ENCODE measurements at regions not wholly inside any gene's neighbourhood (a gene's known extent, or its start where the extent isn't known, plus 50 kb on each side); places are given as distances from the start of the nearest gene placed in this dataset.
"Not testable (repeated sequence)": the region's sequence is repeated elsewhere in the genome, so short reads cannot be mapped to it uniquely, and the experiment has no call there.

GRCh38 chr1:229862017-229862774, 204.8 kb upstream of the GALNT2 start:
- H3K36me3 Mint-ChIP-seq (ENCODE audit: low read depth, unreplicated experiment): no peaks in the 10 kb centered on the region
- H3K27ac Mint-ChIP-seq (ENCODE audit: unreplicated experiment): no peak overlapping the region
- TF ChIP-seq, protein P1, sequence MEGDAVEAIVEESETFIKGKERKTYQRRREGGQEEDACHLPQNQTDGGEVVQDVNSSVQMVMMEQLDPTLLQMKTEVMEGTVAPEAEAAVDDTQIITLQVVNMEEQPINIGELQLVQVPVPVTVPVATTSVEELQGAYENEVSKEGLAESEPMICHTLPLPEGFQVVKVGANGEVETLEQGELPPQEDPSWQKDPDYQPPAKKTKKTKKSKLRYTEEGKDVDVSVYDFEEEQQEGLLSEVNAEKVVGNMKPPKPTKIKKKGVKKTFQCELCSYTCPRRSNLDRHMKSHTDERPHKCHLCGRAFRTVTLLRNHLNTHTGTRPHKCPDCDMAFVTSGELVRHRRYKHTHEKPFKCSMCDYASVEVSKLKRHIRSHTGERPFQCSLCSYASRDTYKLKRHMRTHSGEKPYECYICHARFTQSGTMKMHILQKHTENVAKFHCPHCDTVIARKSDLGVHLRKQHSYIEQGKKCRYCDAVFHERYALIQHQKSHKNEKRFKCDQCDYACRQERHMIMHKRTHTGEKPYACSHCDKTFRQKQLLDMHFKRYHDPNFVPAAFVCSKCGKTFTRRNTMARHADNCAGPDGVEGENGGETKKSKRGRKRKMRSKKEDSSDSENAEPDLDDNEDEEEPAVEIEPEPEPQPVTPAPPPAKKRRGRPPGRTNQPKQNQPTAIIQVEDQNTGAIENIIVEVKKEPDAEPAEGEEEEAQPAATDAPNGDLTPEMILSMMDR (IDR thresholded peaks at IDR 0.05; ENCODE audit: unreplicated experiment): no peak
- no peaks in the 10 kb centered on the region for H3K9me3 Mint-ChIP-seq (ENCODE audit: unreplicated experiment)
- H3K27me3 Mint-ChIP-seq (ENCODE audit: unreplicated experiment): peaks cover 6% of the 10 kb centered on the region
- H3K4me1 Mint-ChIP-seq (ENCODE audit: unreplicated experiment): no peaks in the 10 kb centered on the region
- H3K4me3 Mint-ChIP-seq (ENCODE audit: unreplicated experiment): no peak overlapping the region
- DNase-seq (ENCODE audit: low spot score): no peak

GRCh38 chr1:229863651-229864545, 203.1 kb upstream of the GALNT2 start:
- Mint-ChIP-seq H3K27ac (ENCODE audit: unreplicated experiment) (no peak overlapping the region), H3K4me1 (ENCODE audit: unreplicated experiment) (no peaks in the 10 kb centered on the region), H3K9me3 (ENCODE audit: unreplicated experiment) (no peaks in the 10 kb centered on the region), H3K4me3 (ENCODE audit: unreplicated experiment) (no peak overlapping the region), H3K36me3 (ENCODE audit: low read depth, unreplicated experiment) (no peaks in the 10 kb centered on the region), H3K27me3 (ENCODE audit: unreplicated experiment) (peaks cover 6% of the 10 kb centered on the region)
- TF ChIP-seq, protein P1 (IDR thresholded peaks at IDR 0.05; ENCODE audit: unreplicated experiment): no peak
- DNase-seq (ENCODE audit: low spot score): no peak

GRCh38 chr1:229864686-229865230, 202.3 kb upstream of the GALNT2 start:
- TF ChIP-seq, protein P1 (IDR thresholded peaks at IDR 0.05; ENCODE audit: unreplicated experiment): no peak
- H3K36me3 Mint-ChIP-seq (ENCODE audit: low read depth, unreplicated experiment): no peaks in the 10 kb centered on the region
- DNase-seq (ENCODE audit: low spot score): no peak
- no peak overlapping the region for H3K27ac Mint-ChIP-seq (ENCODE audit: unreplicated experiment)
- H3K9me3 Mint-ChIP-seq (ENCODE audit: unreplicated experiment): no peaks in the 10 kb centered on the region
- no peak overlapping the region for H3K4me3 Mint-ChIP-seq (ENCODE audit: unreplicated experiment)
- H3K4me1 Mint-ChIP-seq (ENCODE audit: unreplicated experiment): no peaks in the 10 kb centered on the region
- peaks cover 6% of the 10 kb centered on the region for H3K27me3 Mint-ChIP-seq (ENCODE audit: unreplicated experiment)

GRCh38 chr1:229865321-229865720, 201.7 kb upstream of the GALNT2 start:
- H3K36me3 Mint-ChIP-seq (ENCODE audit: low read depth, unreplicated experiment); H3K4me3 Mint-ChIP-seq (ENCODE audit: unreplicated experiment); H3K4me1 Mint-ChIP-seq (ENCODE audit: unreplicated experiment); H3K9me3 Mint-ChIP-seq (ENCODE audit: unreplicated experiment); H3K27ac Mint-ChIP-seq (ENCODE audit: unreplicated experiment); H3K27me3 Mint-ChIP-seq (ENCODE audit: unreplicated experiment); DNase-seq (ENCODE audit: low spot score): not testable (repeated sequence)

DNA sequence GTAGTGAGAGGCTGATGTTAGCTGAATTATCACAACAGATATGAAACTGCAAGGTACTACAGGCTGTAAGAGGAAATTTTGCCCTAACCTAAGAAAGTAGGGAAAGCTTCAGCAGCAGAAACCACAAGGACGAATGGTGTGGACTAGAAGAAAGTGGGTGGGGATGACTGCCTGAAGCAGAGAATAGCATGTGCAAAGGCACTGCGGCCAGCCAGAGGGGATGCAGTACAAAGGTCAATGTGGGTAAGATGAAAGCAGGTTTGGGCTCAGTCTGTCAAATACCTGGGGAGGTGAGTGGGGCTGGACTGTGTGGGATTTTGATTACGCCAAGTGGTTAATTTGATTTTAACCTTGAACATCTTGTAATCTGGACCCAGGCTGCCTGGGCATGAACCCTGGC, 199.3 kb upstream of the GALNT2 start:
- TF ChIP-seq, protein P1 (IDR thresholded peaks at IDR 0.05; ENCODE audit: unreplicated experiment): no peak
- Mint-ChIP-seq H3K27ac (ENCODE audit: unreplicated experiment) (no peak overlapping the region), H3K4me3 (ENCODE audit: unreplicated experiment) (no peak overlapping the region), H3K27me3 (ENCODE audit: unreplicated experiment) (peaks cover 6% of the 10 kb centered on the region), H3K36me3 (ENCODE audit: low read depth, unreplicated experiment) (no peaks in the 10 kb centered on the region), H3K4me1 (ENCODE audit: unreplicated experiment) (no peaks in the 10 kb centered on the region), H3K9me3 (ENCODE audit: unreplicated experiment) (no peaks in the 10 kb centered on the region)
- no peak for DNase-seq (ENCODE audit: low spot score)
